Endothelial cell of umbilical vein (primary cell): ENCODE measurements at regions not wholly inside any gene's neighbourhood (a gene's known extent, or its start where the extent isn't known, plus 50 kb on each side); places are given as distances from the start of the nearest gene placed in this dataset.
A peak's percentile ranks its signal among the peaks of the same experiment; 100 is the strongest.

Experiments used
- BruUV-seq: library from RNA; stranded (reverse); fragments of 400-500 nt; replicated peaks from 2 replicates; lab custom pipeline; 2021; lab: Mats Ljungman, UMichigan
- CTCF ChIA-PET: fragments of 300-600, 350-600 bp; sonication (Branson Sonifier 250); formaldehyde crosslinking; loops from one replicate; lab custom pipeline; 2021; ENCODE audit warnings: antibody characterized with exemption, inconsistent platforms; lab: Charles Lee
- POLR2A ChIA-PET: fragments of 300-600, 350-600 bp; sonication (Branson Sonifier 250); formaldehyde crosslinking; loops from one replicate; lab custom pipeline; 2021; ENCODE audit warnings: antibody characterized with exemption, inconsistent platforms; lab: Charles Lee
- DNase-seq: peaks from one replicate; pipeline ENCODE4 v3.0.0-alpha.2; 2011; ENCODE audit warnings: low read depth, low spot score
- FAIRE-seq: peaks from 2 replicates; lab custom pipeline; 2011; peaks lifted over from hg19 to GRCh38; lab: Jason Lieb, UNC
- H2AFZ ChIP-seq: 2 replicates; pipeline ENCODE4 v1.6.0; 2012; ENCODE audit warnings: low read depth, low read length, control low read depth, inconsistent platforms
- H3K27ac ChIP-seq: 2 replicates; pipeline ENCODE4 v1.5.1; 2011; ENCODE audit warnings: low read depth, mild to moderate bottlenecking, control low read depth, low read length, moderate library complexity; ENCODE audit not compliant: insufficient read depth
- H3K27me3 ChIP-seq, 2 experiments: 2 replicates each; pipeline versions ENCODE4 v1.6.0 to v1.6.1; 2011; ENCODE audit warnings: low read length in 2 of 2, mixed read lengths in 1 of 2; ENCODE audit not compliant: control insufficient read depth in 2 of 2, insufficient read depth in 2 of 2
- H3K36me3 ChIP-seq, 2 experiments: 2 replicates in 1 of 2; 3 replicates in 1 of 2; pipeline ENCODE4 v1.5.1; 2011; ENCODE audit warnings: low read length in 2 of 2, mild to moderate bottlenecking in 1 of 2, moderate library complexity in 1 of 2; ENCODE audit not compliant: control insufficient read depth in 2 of 2, insufficient read depth in 2 of 2; ENCODE audit errors: extremely low read depth in 1 of 2
- H3K4me1 ChIP-seq: 3 replicates; pipeline ENCODE4 v1.5.1; 2011; ENCODE audit warnings: mild to moderate bottlenecking, low read length; ENCODE audit not compliant: control insufficient read depth, insufficient read depth; ENCODE audit errors: extremely low read depth
- H3K4me2 ChIP-seq: 2 replicates; pipeline ENCODE4 v1.6.1; 2011; ENCODE audit warnings: low read length, control low read depth, mixed read lengths; ENCODE audit not compliant: insufficient read depth
- H3K4me3 ChIP-seq, 3 experiments: fragments of 200-600 bp in 1 of 3; sonication (generic), shearing (Covaris generic) in 1 of 3; replicated peaks in 1 of 3; 2 replicates each; pipeline ENCODE4 v1.5.1; 2011 to 2016; ENCODE audit warnings: control low read depth in 3 of 3, low read length in 3 of 3, mild to moderate bottlenecking in 2 of 3, inconsistent platforms in 1 of 3, low read depth in 1 of 3, moderate library complexity in 1 of 3; ENCODE audit not compliant: insufficient read depth in 1 of 3
- H3K79me2 ChIP-seq: 2 replicates; pipeline ENCODE4 v1.6.0; 2012; ENCODE audit warnings: low read length, inconsistent platforms; ENCODE audit not compliant: control insufficient read depth, insufficient read depth
- H3K9ac ChIP-seq: replicated peaks from 2 replicates; pipeline ENCODE3; 2011; ENCODE audit warnings: low read length, control low read depth; ENCODE audit not compliant: insufficient read depth; ENCODE audit errors: extremely low read depth
- H3K9me1 ChIP-seq: replicated peaks from 3 replicates; pipeline ENCODE4 v1.6.0; 2011; ENCODE audit warnings: mild to moderate bottlenecking, low read length; ENCODE audit not compliant: control insufficient read depth, insufficient read depth; ENCODE audit errors: extremely low read depth
- H3K9me3 ChIP-seq: replicated peaks from 2 replicates; pipeline ENCODE4 v1.5.1; 2012; ENCODE audit warnings: low read length, inconsistent platforms; ENCODE audit not compliant: control insufficient read depth, insufficient read depth
- H4K20me1 ChIP-seq: replicated peaks from 2 replicates; pipeline ENCODE3; 2011; ENCODE audit warnings: mild to moderate bottlenecking, low read length; ENCODE audit not compliant: control insufficient read depth, insufficient read depth; ENCODE audit errors: extremely low read depth
- CTCF ChIP-seq, 2 donors: IDR thresholded peaks; 1 replicate in 1 of 2; 2 replicates in 1 of 2; pipeline ENCODE4 v1.5.1; 2011; ENCODE audit warnings: low read length in 2 of 2, mild to moderate bottlenecking in 2 of 2, moderate library complexity in 2 of 2, control low read depth in 1 of 2, inconsistent platforms in 1 of 2, low read depth in 1 of 2; ENCODE audit not compliant: insufficient read depth in 1 of 2; ENCODE audit errors: extremely low read depth in 1 of 2
- EZH2 ChIP-seq: IDR thresholded peaks from 2 replicates; pipeline ENCODE4 v1.6.1; 2012; ENCODE audit warnings: borderline replicate concordance, low read depth, mild to moderate bottlenecking, moderate library complexity, low read length, inconsistent platforms; ENCODE audit not compliant: severe bottlenecking
- FOS ChIP-seq: IDR thresholded peaks from 2 replicates; pipeline ENCODE4 v1.6.1; 2011; ENCODE audit warnings: mild to moderate bottlenecking, low read length, moderate library complexity, borderline replicate concordance; ENCODE audit not compliant: insufficient read depth
- JUN ChIP-seq: IDR thresholded peaks from 2 replicates; pipeline ENCODE4 v1.6.1; 2011; ENCODE audit warnings: borderline replicate concordance, low read depth; ENCODE audit not compliant: insufficient read length, insufficient read depth
- MAX ChIP-seq: IDR thresholded peaks from 2 replicates; pipeline ENCODE4 v1.6.1; 2011; ENCODE audit not compliant: insufficient read depth, insufficient read length
- MYC ChIP-seq: IDR thresholded peaks from one replicate; pipeline ENCODE4 v1.6.1; 2011; ENCODE audit warnings: mild to moderate bottlenecking, low read depth, low read length
- POLR2A ChIP-seq: IDR thresholded peaks from 2 replicates; pipeline ENCODE4 v1.6.1; 2012; ENCODE audit warnings: low read depth, mild to moderate bottlenecking, control low read depth, low read length
- dilution Hi-C: fragments of 300-500 bp; cut with MboI; formaldehyde crosslinking; loops from one replicate; pipeline ENCODE4 v1.15.0; 2019; ENCODE audit warnings: low sequenced_read_pairs; ENCODE audit not compliant: extremely low pct_ligation_motif_present
- intact Hi-C: fragments of 100-400 bp; cut with micrococcal nuclease; formaldehyde crosslinking; loops from one replicate; pipeline ENCODE4 v1.10.0; 2022

- H3K79me2 ChIP-seq = no peaks in the 10 kb centered on the region
- H3K27me3 ChIP-seq = no peaks in the 10 kb centered on the region
- no peak overlapping the region for H2AFZ ChIP-seq
- no peak for DNase-seq
- intact Hi-C loops (no loop called here), dilution Hi-C loops (no loop called here)
- H4K20me1 ChIP-seq = no peaks in the 10 kb centered on the region
- CTCF ChIA-PET = no interaction called here
- no peaks in the 10 kb centered on the region for H3K9me1 ChIP-seq
- H3K4me3 ChIP-seq = no peak overlapping the region
- no peak overlapping the region for H3K27ac ChIP-seq
- no peaks in the 10 kb centered on the region for H3K4me1 ChIP-seq
- FAIRE-seq = no peak
- POLR2A ChIA-PET = no interaction called here
- H3K9me3 ChIP-seq = no peaks in the 10 kb centered on the region
- no TSS peak for BruUV-seq
- H3K4me2 ChIP-seq = no peak overlapping the region
- H3K9ac ChIP-seq = no peak overlapping the region
- H3K36me3 ChIP-seq = no peaks in the 10 kb centered on the region
- no peak for TF ChIP-seq POLR2A
- TF ChIP-seq CTCF (IDR thresholded peaks at IDR 0.05; ENCODE audit: extremely low read depth in 1 of 2, insufficient read depth in 1 of 2, low read depth in 1 of 2, low read length in 2 of 2) = no peak
- no peak for TF ChIP-seq MAX
- TF ChIP-seq JUN = no peak
- no peak for TF ChIP-seq EZH2
Observed at GRCh38 chr3:144815655-144816054, 844.0 kb downstream of the DIPK2A start.

GRCh38 chr3:144816323-144816722 lies 844.7 kb downstream of the DIPK2A start:
- H3K4me3 ChIP-seq = no peak overlapping the region
- no peaks in the 10 kb centered on the region for H3K4me1 ChIP-seq
- FAIRE-seq = no peak
- no peak overlapping the region for H2AFZ ChIP-seq
- H3K9me1 ChIP-seq = no peaks in the 10 kb centered on the region
- ChIA-PET POLR2A (no interaction called here), CTCF (no interaction called here)
- no peak overlapping the region for H3K27ac ChIP-seq
- BruUV-seq = no TSS peak
- no peaks in the 10 kb centered on the region for H3K36me3 ChIP-seq
- H3K27me3 ChIP-seq = no peaks in the 10 kb centered on the region
- no peaks in the 10 kb centered on the region for H3K9me3 ChIP-seq
- TF ChIP-seq MYC (no peak), FOS (peak; percentile 32), JUN (no peak)
- intact Hi-C loops (no loop called here), dilution Hi-C loops (no loop called here)
- no peak overlapping the region for H3K9ac ChIP-seq
- no peak for DNase-seq
- H3K4me2 ChIP-seq = no peak overlapping the region
- no peaks in the 10 kb centered on the region for H4K20me1 ChIP-seq
- H3K79me2 ChIP-seq = no peaks in the 10 kb centered on the region
